ENCODE measurements at regions not wholly inside any gene's neighbourhood (a gene's known extent, or its start where the extent isn't known, plus 50 kb on each side); places are given as distances from the start of the nearest gene placed in this dataset.

GRCh38 chr15:46177219-46177618 lies 542.4 kb downstream of the SQOR start:
- H3K27me3 Mint-ChIP-seq (ENCODE audit: low read depth, unreplicated experiment) = no peaks in the 10 kb centered on the region
- H3K27ac Mint-ChIP-seq (ENCODE audit: unreplicated experiment) = no peak overlapping the region
- Histone ChIP-seq H3K9ac (ENCODE audit: low read length) (no peak overlapping the region), H3K9me3 (ENCODE audit: insufficient read depth, low read depth, low read length) (no peaks in the 10 kb centered on the region), H3K4me2 (ENCODE audit: low read length) (no peak overlapping the region), H3K4me1 (ENCODE audit: insufficient read depth, low read length) (no peaks in the 10 kb centered on the region), H3K27me3 (ENCODE audit: insufficient read depth, low read length) (no peaks in the 10 kb centered on the region), H3K4me3 (ENCODE audit: insufficient read depth, low read depth, low read length) (no peak overlapping the region), H3K36me3 (ENCODE audit: insufficient read depth, low read length) (no peaks in the 10 kb centered on the region), H2AFZ (ENCODE audit: low read depth, low read length) (no peak overlapping the region), H3K27ac (ENCODE audit: low read depth, low read length) (no peak overlapping the region), H4K20me1 (ENCODE audit: insufficient read depth, low read length) (no peaks in the 10 kb centered on the region), H3K79me2 (ENCODE audit: insufficient read depth, low read length) (no peaks in the 10 kb centered on the region)
- FAIRE-seq = no peak
- TF ChIP-seq, protein P1, sequence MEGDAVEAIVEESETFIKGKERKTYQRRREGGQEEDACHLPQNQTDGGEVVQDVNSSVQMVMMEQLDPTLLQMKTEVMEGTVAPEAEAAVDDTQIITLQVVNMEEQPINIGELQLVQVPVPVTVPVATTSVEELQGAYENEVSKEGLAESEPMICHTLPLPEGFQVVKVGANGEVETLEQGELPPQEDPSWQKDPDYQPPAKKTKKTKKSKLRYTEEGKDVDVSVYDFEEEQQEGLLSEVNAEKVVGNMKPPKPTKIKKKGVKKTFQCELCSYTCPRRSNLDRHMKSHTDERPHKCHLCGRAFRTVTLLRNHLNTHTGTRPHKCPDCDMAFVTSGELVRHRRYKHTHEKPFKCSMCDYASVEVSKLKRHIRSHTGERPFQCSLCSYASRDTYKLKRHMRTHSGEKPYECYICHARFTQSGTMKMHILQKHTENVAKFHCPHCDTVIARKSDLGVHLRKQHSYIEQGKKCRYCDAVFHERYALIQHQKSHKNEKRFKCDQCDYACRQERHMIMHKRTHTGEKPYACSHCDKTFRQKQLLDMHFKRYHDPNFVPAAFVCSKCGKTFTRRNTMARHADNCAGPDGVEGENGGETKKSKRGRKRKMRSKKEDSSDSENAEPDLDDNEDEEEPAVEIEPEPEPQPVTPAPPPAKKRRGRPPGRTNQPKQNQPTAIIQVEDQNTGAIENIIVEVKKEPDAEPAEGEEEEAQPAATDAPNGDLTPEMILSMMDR (IDR thresholded peaks at IDR 0.05; ENCODE audit: insufficient read depth, low read depth, low read length) = no peak
- no peak for TF ChIP-seq EZH2 (IDR thresholded peaks at IDR 0.05; ENCODE audit: insufficient read depth, low read length)
- H3K4me1 Mint-ChIP-seq (ENCODE audit: low read depth, unreplicated experiment) = no peaks in the 10 kb centered on the region
- H3K4me3 Mint-ChIP-seq (ENCODE audit: unreplicated experiment) = no peak overlapping the region
- H3K9me3 Mint-ChIP-seq (ENCODE audit: unreplicated experiment) = no peaks in the 10 kb centered on the region
- DNase-seq (ENCODE audit: low read depth) = no peak
- no peaks in the 10 kb centered on the region for H3K36me3 Mint-ChIP-seq (ENCODE audit: low read depth, unreplicated experiment)

- Histone ChIP-seq H3K27ac (ENCODE audit: low read depth, low read length) (no peak overlapping the region), H4K20me1 (ENCODE audit: insufficient read depth, low read length) (no peaks in the 10 kb centered on the region), H3K9ac (ENCODE audit: low read length) (no peak overlapping the region), H3K4me3 (ENCODE audit: insufficient read depth, low read depth, low read length) (no peak overlapping the region), H3K79me2 (ENCODE audit: insufficient read depth, low read length) (no peaks in the 10 kb centered on the region), H3K9me3 (ENCODE audit: insufficient read depth, low read depth, low read length) (no peaks in the 10 kb centered on the region), H3K4me2 (ENCODE audit: low read length) (no peak overlapping the region), H2AFZ (ENCODE audit: low read depth, low read length) (no peak overlapping the region), H3K36me3 (ENCODE audit: insufficient read depth, low read length) (no peaks in the 10 kb centered on the region), H3K27me3 (ENCODE audit: insufficient read depth, low read length) (no peaks in the 10 kb centered on the region), H3K4me1 (ENCODE audit: insufficient read depth, low read length) (no peaks in the 10 kb centered on the region)
- H3K9me3 Mint-ChIP-seq (ENCODE audit: unreplicated experiment) = peaks cover 3% of the 10 kb centered on the region
- DNase-seq (ENCODE audit: low read depth) (no peak), FAIRE-seq (no peak)
- no peak overlapping the region for H3K27ac Mint-ChIP-seq (ENCODE audit: unreplicated experiment)
- H3K27me3 Mint-ChIP-seq (ENCODE audit: low read depth, unreplicated experiment) = no peaks in the 10 kb centered on the region
- H3K4me3 Mint-ChIP-seq (ENCODE audit: unreplicated experiment) = no peak overlapping the region
- H3K4me1 Mint-ChIP-seq (ENCODE audit: low read depth, unreplicated experiment) = no peaks in the 10 kb centered on the region
- no peaks in the 10 kb centered on the region for H3K36me3 Mint-ChIP-seq (ENCODE audit: low read depth, unreplicated experiment)
- TF ChIP-seq, protein P1 (IDR thresholded peaks at IDR 0.05; ENCODE audit: insufficient read depth, low read depth, low read length) = no peak
- no peak for TF ChIP-seq EZH2 (IDR thresholded peaks at IDR 0.05; ENCODE audit: insufficient read depth, low read length)
Observed at GRCh38 chr15:46178138-46178537, 543.3 kb downstream of the SQOR start.

DNA sequence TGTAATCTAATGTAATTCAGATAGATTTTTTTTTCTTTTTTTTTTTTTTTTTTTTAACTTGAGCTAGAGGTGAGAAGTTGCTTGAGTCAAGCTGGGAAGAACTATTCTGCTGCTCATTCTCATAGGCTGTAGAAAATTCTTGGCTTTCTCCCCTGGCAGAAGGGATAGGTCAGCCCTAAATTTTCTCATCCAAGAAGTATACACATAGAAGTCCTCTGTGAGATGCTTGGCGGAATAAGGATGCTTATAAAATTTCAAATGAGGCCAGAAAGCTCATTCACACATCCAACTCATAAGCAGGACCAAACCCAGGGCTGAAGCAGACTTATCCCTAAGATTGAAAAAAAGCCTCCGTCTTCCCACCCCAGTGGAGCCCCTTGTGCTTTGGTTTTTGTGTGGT lies 572.5 kb downstream of the SQOR start:
- no peaks in the 10 kb centered on the region for H3K36me3 ChIP-seq (ENCODE audit: insufficient read depth, low read length)
- TF ChIP-seq EZH2 (IDR thresholded peaks at IDR 0.05; ENCODE audit: insufficient read depth, low read length) = no peak
- TF ChIP-seq, protein P1 (IDR thresholded peaks at IDR 0.05; ENCODE audit: insufficient read depth, low read depth, low read length) = no peak
- no peaks in the 10 kb centered on the region for H3K4me1 ChIP-seq (ENCODE audit: insufficient read depth, low read length)
- no peak overlapping the region for H3K4me3 Mint-ChIP-seq (ENCODE audit: unreplicated experiment)
- no peaks in the 10 kb centered on the region for H4K20me1 ChIP-seq (ENCODE audit: insufficient read depth, low read length)
- H3K9me3 ChIP-seq (ENCODE audit: insufficient read depth, low read depth, low read length) = peaks cover 10% of the 10 kb centered on the region
- FAIRE-seq (no peak), DNase-seq (ENCODE audit: low read depth) (no peak)
- H3K27me3 ChIP-seq (ENCODE audit: insufficient read depth, low read length) = no peaks in the 10 kb centered on the region
- H3K4me1 Mint-ChIP-seq (ENCODE audit: low read depth, unreplicated experiment) = no peaks in the 10 kb centered on the region
- no peak overlapping the region for H2AFZ ChIP-seq (ENCODE audit: low read depth, low read length)
- H3K9me3 Mint-ChIP-seq (ENCODE audit: unreplicated experiment) = no peaks in the 10 kb centered on the region
- no peak overlapping the region for H3K27ac ChIP-seq (ENCODE audit: low read depth, low read length)
- no peaks in the 10 kb centered on the region for H3K36me3 Mint-ChIP-seq (ENCODE audit: low read depth, unreplicated experiment)
- no peaks in the 10 kb centered on the region for H3K27me3 Mint-ChIP-seq (ENCODE audit: low read depth, unreplicated experiment)
- H3K79me2 ChIP-seq (ENCODE audit: insufficient read depth, low read length) = no peaks in the 10 kb centered on the region
- H3K4me3 ChIP-seq (ENCODE audit: insufficient read depth, low read depth, low read length) = no peak overlapping the region
- no peak overlapping the region for H3K27ac Mint-ChIP-seq (ENCODE audit: unreplicated experiment)
- no peak overlapping the region for H3K4me2 ChIP-seq (ENCODE audit: low read length)
- no peak overlapping the region for H3K9ac ChIP-seq (ENCODE audit: low read length)

Measured in astrocyte (in vitro differentiated cells and primary cell).